ENCODE measurements at regions not wholly inside any gene's neighbourhood (a gene's known extent, or its start where the extent isn't known, plus 50 kb on each side); places are given as distances from the start of the nearest gene placed in this dataset.

GRCh38 chr21:36207577-36208320 lies 51.1 kb downstream of the DOP1B start:
- TF ChIP-seq CTCF (conservative IDR thresholded peaks at IDR 0.05; ENCODE audit: low read depth, low read length) (no peak), EZH2 (IDR thresholded peaks at IDR 0.05; ENCODE audit: borderline replicate concordance, low read depth, low read length, poor library complexity, severe bottlenecking) (no peak)

All from A673 (cell line).